Right lobe of liver (tissue), 4 donors: ENCODE measurements at regions not wholly inside any gene's neighbourhood (a gene's known extent, or its start where the extent isn't known, plus 50 kb on each side); places are given as distances from the start of the nearest gene placed in this dataset.

ENCODE experiments used
- CTCF ChIP-seq, 4 donors: fragments of 200-600 bp in 3 of 4; fragments of 450-650 bp in 1 of 4; IDR thresholded peaks; one replicate each; pipeline versions ENCODE4 v1.5.1 to v1.8.0; 2016 to 2022; ENCODE audit warnings: antibody characterized with exemption in 4 of 4, mild to moderate bottlenecking in 2 of 4
- POLR2A ChIP-seq: fragments of 450-650 bp; IDR thresholded peaks from one replicate; pipeline ENCODE4 v1.6.1; 2017; ENCODE audit warnings: antibody characterized with exemption, mild to moderate bottlenecking
- donor health status: DM: no; HTN: no; CAD: no.
- donor health status: DM: no; HTN: no; CAD: no.
- donor health status: DM: no; HTN: yes; CAD: no.

DNA sequence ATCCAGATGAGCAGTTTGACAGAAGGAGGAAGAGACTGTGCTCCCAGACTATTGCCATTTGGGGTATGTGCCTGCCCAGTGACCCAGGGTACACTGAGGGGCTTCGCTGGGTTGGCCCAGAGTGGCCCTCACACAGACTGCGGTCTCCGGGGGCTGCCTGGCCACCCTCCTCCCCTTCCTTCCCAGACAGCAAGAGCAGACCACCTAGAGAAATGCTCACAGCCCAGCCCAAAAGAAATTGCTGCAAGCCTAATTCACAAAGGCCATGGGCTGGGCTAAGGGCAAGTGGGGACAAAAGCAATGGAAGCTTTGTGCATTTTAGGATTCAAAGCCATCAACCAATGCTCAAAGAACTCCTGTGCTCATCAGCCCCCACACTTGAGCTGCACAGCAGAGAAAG, 277.6 kb downstream of the CDC5L start:
- TF ChIP-seq POLR2A (no peak), CTCF (IDR thresholded peaks at IDR 0.05) (no peak)
